ENCODE measurements at regions not wholly inside any gene's neighbourhood (a gene's known extent, or its start where the extent isn't known, plus 50 kb on each side); places are given as distances from the start of the nearest gene placed in this dataset.

GRCh38 chr10:29037348-29038113, 251.3 kb upstream of the LYZL1 start:
- DNase-seq = no peak

- DNase-seq = no peak
Observed at GRCh38 chr10:29039091-29039490, 249.8 kb upstream of the LYZL1 start.

- no peak for DNase-seq
Observed at GRCh38 chr10:29039677-29040189, 249.1 kb upstream of the LYZL1 start.

GRCh38 chr10:29041616-29042015, 247.3 kb upstream of the LYZL1 start:
- DNase-seq = no peak

GRCh38 chr10:29048506-29048905, 240.4 kb upstream of the LYZL1 start:
- no peak for DNase-seq

GRCh38 chr10:29050081-29050480, 238.8 kb upstream of the LYZL1 start:
- DNase-seq = no peak

- DNase-seq = no peak
Observed at GRCh38 chr10:29055101-29055500, 233.8 kb upstream of the LYZL1 start.

- no peak for DNase-seq
Observed at GRCh38 chr10:29056729-29057128, 232.1 kb upstream of the LYZL1 start.

- DNase-seq = no peak
Observed at GRCh38 chr10:29057822-29058331, 231.0 kb upstream of the LYZL1 start.

GRCh38 chr10:29063806-29064644, 224.8 kb upstream of the LYZL1 start:
- DNase-seq = no peak

GRCh38 chr10:29064680-29065079, 224.2 kb upstream of the LYZL1 start:
- DNase-seq = no peak

GRCh38 chr10:29067161-29067560, 221.7 kb upstream of the LYZL1 start:
- DNase-seq = no peak

- no peak for DNase-seq
Observed at GRCh38 chr10:29067628-29068027, 221.2 kb upstream of the LYZL1 start.

- no peak for DNase-seq
Observed at GRCh38 chr10:29068302-29068701, 220.6 kb upstream of the LYZL1 start.

- DNase-seq = no peak
Observed at GRCh38 chr10:29068966-29069365, 219.9 kb upstream of the LYZL1 start.

GRCh38 chr10:29069941-29070340, 218.9 kb upstream of the LYZL1 start:
- no peak for DNase-seq

- DNase-seq = no peak
Observed at GRCh38 chr10:29078919-29079318, 210.0 kb upstream of the LYZL1 start.

- DNase-seq = no peak
Observed at GRCh38 chr10:29081231-29081630, 207.6 kb upstream of the LYZL1 start.

- no peak for DNase-seq
Observed at GRCh38 chr10:29081951-29082685, 206.8 kb upstream of the LYZL1 start.

GRCh38 chr10:29083096-29083495, 205.8 kb upstream of the LYZL1 start:
- DNase-seq = no peak

- DNase-seq = no peak
Observed at GRCh38 chr10:29084681-29085307, 204.1 kb upstream of the LYZL1 start.

GRCh38 chr10:29089091-29089490, 199.8 kb upstream of the LYZL1 start:
- DNase-seq = no peak
